Endothelial cell of umbilical vein (primary cell): ENCODE measurements at regions not wholly inside any gene's neighbourhood (a gene's known extent, or its start where the extent isn't known, plus 50 kb on each side); places are given as distances from the start of the nearest gene placed in this dataset.

Experiments
- BruUV-seq: library from RNA; stranded (reverse); fragments of 400-500 nt; replicated peaks from 2 replicates; lab custom pipeline; 2021; lab: Mats Ljungman, UMichigan
- CTCF ChIA-PET: fragments of 300-600, 350-600 bp; sonication (Branson Sonifier 250); formaldehyde crosslinking; loops from one replicate; lab custom pipeline; 2021; ENCODE audit warnings: antibody characterized with exemption, inconsistent platforms; lab: Charles Lee
- POLR2A ChIA-PET: fragments of 300-600, 350-600 bp; sonication (Branson Sonifier 250); formaldehyde crosslinking; loops from one replicate; lab custom pipeline; 2021; ENCODE audit warnings: antibody characterized with exemption, inconsistent platforms; lab: Charles Lee
- DNase-seq: peaks from one replicate; pipeline ENCODE4 v3.0.0-alpha.2; 2011; ENCODE audit warnings: low read depth, low spot score
- FAIRE-seq: peaks from 2 replicates; lab custom pipeline; 2011; peaks lifted over from hg19 to GRCh38; lab: Jason Lieb, UNC
- H2AFZ ChIP-seq: 2 replicates; pipeline ENCODE4 v1.6.0; 2012; ENCODE audit warnings: low read depth, low read length, control low read depth, inconsistent platforms
- H3K27ac ChIP-seq: 2 replicates; pipeline ENCODE4 v1.5.1; 2011; ENCODE audit warnings: low read depth, mild to moderate bottlenecking, control low read depth, low read length, moderate library complexity; ENCODE audit not compliant: insufficient read depth
- H3K27me3 ChIP-seq, 2 experiments: 2 replicates each; pipeline versions ENCODE4 v1.6.0 to v1.6.1; 2011; ENCODE audit warnings: low read length in 2 of 2, mixed read lengths in 1 of 2; ENCODE audit not compliant: control insufficient read depth in 2 of 2, insufficient read depth in 2 of 2
- H3K36me3 ChIP-seq, 2 experiments: 2 replicates in 1 of 2; 3 replicates in 1 of 2; pipeline ENCODE4 v1.5.1; 2011; ENCODE audit warnings: low read length in 2 of 2, mild to moderate bottlenecking in 1 of 2, moderate library complexity in 1 of 2; ENCODE audit not compliant: control insufficient read depth in 2 of 2, insufficient read depth in 2 of 2; ENCODE audit errors: extremely low read depth in 1 of 2
- H3K4me1 ChIP-seq: 3 replicates; pipeline ENCODE4 v1.5.1; 2011; ENCODE audit warnings: mild to moderate bottlenecking, low read length; ENCODE audit not compliant: control insufficient read depth, insufficient read depth; ENCODE audit errors: extremely low read depth
- H3K4me2 ChIP-seq: 2 replicates; pipeline ENCODE4 v1.6.1; 2011; ENCODE audit warnings: low read length, control low read depth, mixed read lengths; ENCODE audit not compliant: insufficient read depth
- H3K4me3 ChIP-seq, 3 experiments: fragments of 200-600 bp in 1 of 3; sonication (generic), shearing (Covaris generic) in 1 of 3; replicated peaks in 1 of 3; 2 replicates each; pipeline ENCODE4 v1.5.1; 2011 to 2016; ENCODE audit warnings: control low read depth in 3 of 3, low read length in 3 of 3, mild to moderate bottlenecking in 2 of 3, inconsistent platforms in 1 of 3, low read depth in 1 of 3, moderate library complexity in 1 of 3; ENCODE audit not compliant: insufficient read depth in 1 of 3
- H3K79me2 ChIP-seq: 2 replicates; pipeline ENCODE4 v1.6.0; 2012; ENCODE audit warnings: low read length, inconsistent platforms; ENCODE audit not compliant: control insufficient read depth, insufficient read depth
- H3K9ac ChIP-seq: replicated peaks from 2 replicates; pipeline ENCODE3; 2011; ENCODE audit warnings: low read length, control low read depth; ENCODE audit not compliant: insufficient read depth; ENCODE audit errors: extremely low read depth
- H3K9me1 ChIP-seq: replicated peaks from 3 replicates; pipeline ENCODE4 v1.6.0; 2011; ENCODE audit warnings: mild to moderate bottlenecking, low read length; ENCODE audit not compliant: control insufficient read depth, insufficient read depth; ENCODE audit errors: extremely low read depth
- H3K9me3 ChIP-seq: replicated peaks from 2 replicates; pipeline ENCODE4 v1.5.1; 2012; ENCODE audit warnings: low read length, inconsistent platforms; ENCODE audit not compliant: control insufficient read depth, insufficient read depth
- H4K20me1 ChIP-seq: replicated peaks from 2 replicates; pipeline ENCODE3; 2011; ENCODE audit warnings: mild to moderate bottlenecking, low read length; ENCODE audit not compliant: control insufficient read depth, insufficient read depth; ENCODE audit errors: extremely low read depth
- EZH2 ChIP-seq: IDR thresholded peaks from 2 replicates; pipeline ENCODE4 v1.6.1; 2012; ENCODE audit warnings: borderline replicate concordance, low read depth, mild to moderate bottlenecking, moderate library complexity, low read length, inconsistent platforms; ENCODE audit not compliant: severe bottlenecking
- FOS ChIP-seq: IDR thresholded peaks from 2 replicates; pipeline ENCODE4 v1.6.1; 2011; ENCODE audit warnings: mild to moderate bottlenecking, low read length, moderate library complexity, borderline replicate concordance; ENCODE audit not compliant: insufficient read depth
- GATA2 ChIP-seq: IDR thresholded peaks from 2 replicates; pipeline ENCODE4 v1.7.0; 2011; ENCODE audit warnings: low read depth, mild to moderate bottlenecking, moderate library complexity, mixed read lengths, low read length; ENCODE audit not compliant: insufficient read length, insufficient read depth
- JUN ChIP-seq: IDR thresholded peaks from 2 replicates; pipeline ENCODE4 v1.6.1; 2011; ENCODE audit warnings: borderline replicate concordance, low read depth; ENCODE audit not compliant: insufficient read length, insufficient read depth
- MYC ChIP-seq: IDR thresholded peaks from one replicate; pipeline ENCODE4 v1.6.1; 2011; ENCODE audit warnings: mild to moderate bottlenecking, low read depth, low read length
- POLR2A ChIP-seq: IDR thresholded peaks from 2 replicates; pipeline ENCODE4 v1.6.1; 2012; ENCODE audit warnings: low read depth, mild to moderate bottlenecking, control low read depth, low read length
- POLR2AphosphoS5 ChIP-seq: IDR thresholded peaks from 2 replicates; pipeline ENCODE4 v1.6.1; 2012; ENCODE audit warnings: low read depth, mild to moderate bottlenecking, control low read depth, low read length, moderate library complexity; ENCODE audit not compliant: insufficient read depth
- dilution Hi-C: fragments of 300-500 bp; cut with MboI; formaldehyde crosslinking; loops from one replicate; pipeline ENCODE4 v1.15.0; 2019; ENCODE audit warnings: low sequenced_read_pairs; ENCODE audit not compliant: extremely low pct_ligation_motif_present
- intact Hi-C: fragments of 100-400 bp; cut with micrococcal nuclease; formaldehyde crosslinking; loops from one replicate; pipeline ENCODE4 v1.10.0; 2022
- TF ChIP-seq, protein P1 (sequence below): IDR thresholded peaks from 2 replicates; pipeline ENCODE4 v1.6.1; 2011; ENCODE audit not compliant: insufficient read depth, insufficient read length
- TF ChIP-seq, protein P2 (sequence below), 2 donors: IDR thresholded peaks; 1 replicate in 1 of 2; 2 replicates in 1 of 2; pipeline ENCODE4 v1.5.1; 2011; ENCODE audit warnings: low read length in 2 of 2, mild to moderate bottlenecking in 2 of 2, moderate library complexity in 2 of 2, control low read depth in 1 of 2, inconsistent platforms in 1 of 2, low read depth in 1 of 2; ENCODE audit not compliant: insufficient read depth in 1 of 2; ENCODE audit errors: extremely low read depth in 1 of 2

DNA sequence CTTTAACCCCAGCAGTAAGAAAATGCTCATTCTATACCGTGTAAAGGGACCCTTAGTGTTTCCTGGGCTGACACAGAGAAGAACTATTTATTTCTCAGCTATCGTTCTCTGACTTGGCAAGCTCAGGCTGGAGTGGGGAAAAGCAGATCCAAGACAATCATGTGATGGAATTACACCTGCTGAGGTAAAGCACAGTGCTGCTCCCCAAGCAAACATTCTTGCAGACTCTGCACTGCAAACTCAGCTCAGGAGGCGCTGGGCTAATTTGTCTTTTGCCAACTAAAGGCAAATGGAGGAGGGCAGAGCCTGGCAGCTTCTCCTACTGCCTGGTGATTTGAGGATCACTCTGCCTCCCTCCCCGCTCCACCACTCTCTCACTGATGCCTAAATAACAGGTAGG, 57.8 kb upstream of the FUT8 start:
- CTCF ChIA-PET = no interaction called here
- Histone ChIP-seq H3K9ac (no peak overlapping the region), H3K9me1 (no peaks in the 10 kb centered on the region), H3K9me3 (no peaks in the 10 kb centered on the region), H3K79me2 (no peaks in the 10 kb centered on the region), H3K27me3 (no peaks in the 10 kb centered on the region), H3K4me3 (no peak overlapping the region), H2AFZ (no peak overlapping the region), H3K36me3 (no peaks in the 10 kb centered on the region), H3K27ac (no peak overlapping the region), H4K20me1 (no peaks in the 10 kb centered on the region), H3K4me1 (peaks cover 18% of the 10 kb centered on the region), H3K4me2 (no peak overlapping the region)
- FAIRE-seq (no peak), DNase-seq (no peak)
- dilution Hi-C loops (no loop called here), intact Hi-C loops (no loop called here)
- no peak for TF ChIP-seq MYC
- TF ChIP-seq FOS = no peak
- TF ChIP-seq GATA2 = no peak
- TF ChIP-seq, protein P1, sequence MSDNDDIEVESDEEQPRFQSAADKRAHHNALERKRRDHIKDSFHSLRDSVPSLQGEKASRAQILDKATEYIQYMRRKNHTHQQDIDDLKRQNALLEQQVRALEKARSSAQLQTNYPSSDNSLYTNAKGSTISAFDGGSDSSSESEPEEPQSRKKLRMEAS = no peak
- TF ChIP-seq, protein P2, sequence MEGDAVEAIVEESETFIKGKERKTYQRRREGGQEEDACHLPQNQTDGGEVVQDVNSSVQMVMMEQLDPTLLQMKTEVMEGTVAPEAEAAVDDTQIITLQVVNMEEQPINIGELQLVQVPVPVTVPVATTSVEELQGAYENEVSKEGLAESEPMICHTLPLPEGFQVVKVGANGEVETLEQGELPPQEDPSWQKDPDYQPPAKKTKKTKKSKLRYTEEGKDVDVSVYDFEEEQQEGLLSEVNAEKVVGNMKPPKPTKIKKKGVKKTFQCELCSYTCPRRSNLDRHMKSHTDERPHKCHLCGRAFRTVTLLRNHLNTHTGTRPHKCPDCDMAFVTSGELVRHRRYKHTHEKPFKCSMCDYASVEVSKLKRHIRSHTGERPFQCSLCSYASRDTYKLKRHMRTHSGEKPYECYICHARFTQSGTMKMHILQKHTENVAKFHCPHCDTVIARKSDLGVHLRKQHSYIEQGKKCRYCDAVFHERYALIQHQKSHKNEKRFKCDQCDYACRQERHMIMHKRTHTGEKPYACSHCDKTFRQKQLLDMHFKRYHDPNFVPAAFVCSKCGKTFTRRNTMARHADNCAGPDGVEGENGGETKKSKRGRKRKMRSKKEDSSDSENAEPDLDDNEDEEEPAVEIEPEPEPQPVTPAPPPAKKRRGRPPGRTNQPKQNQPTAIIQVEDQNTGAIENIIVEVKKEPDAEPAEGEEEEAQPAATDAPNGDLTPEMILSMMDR (IDR thresholded peaks at IDR 0.05; ENCODE audit: extremely low read depth in 1 of 2, insufficient read depth in 1 of 2, low read depth in 1 of 2, low read length in 2 of 2) = no peak
- no peak for TF ChIP-seq POLR2A
- no peak for TF ChIP-seq EZH2
- TF ChIP-seq POLR2AphosphoS5 = no peak
- TF ChIP-seq JUN = no peak
- POLR2A ChIA-PET = no interaction called here
- BruUV-seq = no TSS peak
